Fibroblast of lung (primary cell): ENCODE measurements at regions not wholly inside any gene's neighbourhood (a gene's known extent, or its start where the extent isn't known, plus 50 kb on each side); places are given as distances from the start of the nearest gene placed in this dataset.

ENCODE experiments used
- DNase-seq, 2 donors: peaks; one replicate each; pipeline versions ENCODE4 v3.0.0 to v3.0.0-alpha.2; 2010; ENCODE audit warnings: low read depth in 2 of 2
- H2AFZ ChIP-seq: 2 replicates; pipeline ENCODE4 v1.5.1; 2012; ENCODE audit warnings: low read length, control low read depth, inconsistent platforms
- H3K27ac ChIP-seq: 2 replicates; pipeline ENCODE4 v1.5.1; 2011; ENCODE audit warnings: low read length, control low read depth; ENCODE audit not compliant: insufficient read depth
- H3K27me3 ChIP-seq: 2 replicates; pipeline ENCODE4 v1.5.1; 2011; ENCODE audit warnings: mild to moderate bottlenecking, low read length; ENCODE audit not compliant: control insufficient read depth, insufficient read depth
- H3K36me3 ChIP-seq: 2 replicates; pipeline ENCODE4 v1.5.1; 2011; ENCODE audit warnings: low read length; ENCODE audit not compliant: control insufficient read depth, insufficient read depth
- H3K4me1 ChIP-seq: 2 replicates; pipeline ENCODE4 v1.5.1; 2011; ENCODE audit warnings: low read length; ENCODE audit not compliant: control insufficient read depth, insufficient read depth; ENCODE audit errors: extremely low read depth
- H3K4me2 ChIP-seq: 2 replicates; pipeline ENCODE4 v1.5.1; 2011; ENCODE audit warnings: low read length, control low read depth; ENCODE audit not compliant: insufficient read depth; ENCODE audit errors: extremely low read depth
- H3K4me3 ChIP-seq, 4 experiments: fragments of 200-600 bp in 1 of 4; sonication (generic) in 1 of 4; replicated peaks in 1 of 4; 2 replicates each; pipeline ENCODE4 v1.5.1; 2011 to 2016; ENCODE audit warnings: low read length in 4 of 4, low read depth in 3 of 4, mild to moderate bottlenecking in 3 of 4, control low read depth in 2 of 4, inconsistent platforms in 1 of 4, mixed read lengths in 1 of 4; ENCODE audit not compliant: insufficient read depth in 1 of 4; ENCODE audit errors: control extremely low read depth in 1 of 4
- H3K79me2 ChIP-seq: 2 replicates; pipeline ENCODE4 v1.5.1; 2012; ENCODE audit warnings: mild to moderate bottlenecking, low read length, inconsistent platforms; ENCODE audit not compliant: control insufficient read depth, insufficient read depth
- H3K9ac ChIP-seq: 2 replicates; pipeline ENCODE4 v1.5.1; 2011; ENCODE audit warnings: mild to moderate bottlenecking, low read length, control low read depth; ENCODE audit not compliant: insufficient read depth
- H3K9me3 ChIP-seq: 2 replicates; pipeline ENCODE4 v1.5.1; 2012; ENCODE audit warnings: low read depth, low read length; ENCODE audit not compliant: control insufficient read depth, insufficient read depth
- H4K20me1 ChIP-seq: 2 replicates; pipeline ENCODE4 v1.5.1; 2011; ENCODE audit warnings: low read length; ENCODE audit not compliant: control insufficient read depth, insufficient read depth; ENCODE audit errors: extremely low read depth
- EZH2 ChIP-seq: IDR thresholded peaks from 2 replicates; pipeline ENCODE4 v1.5.1; 2012; ENCODE audit warnings: low read length, control low read depth, mild to moderate bottlenecking; ENCODE audit errors: missing control alignments
- TF ChIP-seq, protein P1 (sequence below), 2 donors: IDR thresholded peaks in 1 of 2; conservative IDR thresholded peaks in 1 of 2; 1 replicate in 1 of 2; 2 replicates in 1 of 2; pipeline ENCODE4 v1.5.1; 2011 to 2012; ENCODE audit warnings: low read length in 2 of 2, control low read depth in 1 of 2, inconsistent platforms in 1 of 2, low read depth in 1 of 2, mild to moderate bottlenecking in 1 of 2

DNA sequence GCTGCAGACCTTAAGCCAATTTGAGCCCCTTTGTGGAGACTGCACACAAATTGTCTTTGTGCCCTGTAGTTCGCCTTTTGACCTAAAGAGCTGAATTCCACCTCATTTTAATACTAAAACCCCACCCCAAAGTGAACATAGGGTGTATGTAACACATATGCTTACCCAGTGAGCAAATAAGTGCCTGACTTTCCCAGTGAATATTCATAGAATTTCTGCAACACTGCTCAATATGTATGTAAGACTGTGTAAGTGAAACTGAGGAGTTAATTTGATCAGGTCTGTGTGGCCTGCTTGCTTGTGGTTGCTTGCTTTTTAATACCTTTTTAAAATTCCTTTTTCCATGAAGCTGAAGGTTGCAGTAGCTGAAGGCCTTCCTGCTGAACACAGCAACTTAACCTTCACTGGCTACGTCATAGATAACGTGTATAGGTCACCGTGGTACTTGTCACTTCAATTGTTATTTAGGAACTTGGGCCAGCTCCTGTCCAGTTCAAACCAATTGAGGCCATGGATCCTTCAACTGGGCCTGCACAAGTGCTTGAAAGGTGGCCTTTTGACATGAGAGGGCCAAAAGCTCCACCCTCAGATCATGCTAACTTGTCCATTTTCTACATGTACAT is 131.7 kb upstream of the BTBD3 start:
- no peak overlapping the region for H2AFZ ChIP-seq
- no peak overlapping the region for H3K9ac ChIP-seq
- H3K4me1 ChIP-seq: no peaks in the 10 kb centered on the region
- no peak overlapping the region for H3K27ac ChIP-seq
- no peaks in the 10 kb centered on the region for H3K79me2 ChIP-seq
- H3K36me3 ChIP-seq: no peaks in the 10 kb centered on the region
- H4K20me1 ChIP-seq: no peaks in the 10 kb centered on the region
- no peak for TF ChIP-seq EZH2
- TF ChIP-seq, protein P1, sequence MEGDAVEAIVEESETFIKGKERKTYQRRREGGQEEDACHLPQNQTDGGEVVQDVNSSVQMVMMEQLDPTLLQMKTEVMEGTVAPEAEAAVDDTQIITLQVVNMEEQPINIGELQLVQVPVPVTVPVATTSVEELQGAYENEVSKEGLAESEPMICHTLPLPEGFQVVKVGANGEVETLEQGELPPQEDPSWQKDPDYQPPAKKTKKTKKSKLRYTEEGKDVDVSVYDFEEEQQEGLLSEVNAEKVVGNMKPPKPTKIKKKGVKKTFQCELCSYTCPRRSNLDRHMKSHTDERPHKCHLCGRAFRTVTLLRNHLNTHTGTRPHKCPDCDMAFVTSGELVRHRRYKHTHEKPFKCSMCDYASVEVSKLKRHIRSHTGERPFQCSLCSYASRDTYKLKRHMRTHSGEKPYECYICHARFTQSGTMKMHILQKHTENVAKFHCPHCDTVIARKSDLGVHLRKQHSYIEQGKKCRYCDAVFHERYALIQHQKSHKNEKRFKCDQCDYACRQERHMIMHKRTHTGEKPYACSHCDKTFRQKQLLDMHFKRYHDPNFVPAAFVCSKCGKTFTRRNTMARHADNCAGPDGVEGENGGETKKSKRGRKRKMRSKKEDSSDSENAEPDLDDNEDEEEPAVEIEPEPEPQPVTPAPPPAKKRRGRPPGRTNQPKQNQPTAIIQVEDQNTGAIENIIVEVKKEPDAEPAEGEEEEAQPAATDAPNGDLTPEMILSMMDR (conservative IDR thresholded peaks at IDR 0.05 in 1 of 2, IDR thresholded peaks at IDR 0.05 in 1 of 2; ENCODE audit: low read depth in 1 of 2, low read length in 2 of 2): no peak
- no peak for DNase-seq
- no peaks in the 10 kb centered on the region for H3K27me3 ChIP-seq
- no peak overlapping the region for H3K4me3 ChIP-seq
- no peaks in the 10 kb centered on the region for H3K9me3 ChIP-seq
- no peak overlapping the region for H3K4me2 ChIP-seq

GRCh38 chr20:11790046-11790445 is 127.6 kb upstream of the BTBD3 start:
- no peaks in the 10 kb centered on the region for H3K9me3 ChIP-seq
- no peaks in the 10 kb centered on the region for H3K79me2 ChIP-seq
- H3K36me3 ChIP-seq: no peaks in the 10 kb centered on the region
- TF ChIP-seq, protein P1 (conservative IDR thresholded peaks at IDR 0.05 in 1 of 2, IDR thresholded peaks at IDR 0.05 in 1 of 2; ENCODE audit: low read depth in 1 of 2, low read length in 2 of 2): no peak
- TF ChIP-seq EZH2: no peak
- H3K9ac ChIP-seq: no peak overlapping the region
- H3K4me1 ChIP-seq: no peaks in the 10 kb centered on the region
- no peak overlapping the region for H3K4me3 ChIP-seq
- H3K27ac ChIP-seq: no peak overlapping the region
- H3K4me2 ChIP-seq: no peak overlapping the region
- H4K20me1 ChIP-seq: no peaks in the 10 kb centered on the region
- H2AFZ ChIP-seq: no peak overlapping the region
- no peak for DNase-seq
- H3K27me3 ChIP-seq: no peaks in the 10 kb centered on the region

- Histone ChIP-seq H3K27me3 (no peaks in the 10 kb centered on the region), H3K4me2 (no peak overlapping the region), H3K79me2 (no peaks in the 10 kb centered on the region), H3K4me3 (no peak overlapping the region), H3K36me3 (no peaks in the 10 kb centered on the region), H4K20me1 (no peaks in the 10 kb centered on the region), H3K4me1 (no peaks in the 10 kb centered on the region), H3K9me3 (no peaks in the 10 kb centered on the region), H3K9ac (no peak overlapping the region), H2AFZ (no peak overlapping the region), H3K27ac (no peak overlapping the region)
- TF ChIP-seq EZH2: no peak
- TF ChIP-seq, protein P1 (conservative IDR thresholded peaks at IDR 0.05 in 1 of 2, IDR thresholded peaks at IDR 0.05 in 1 of 2; ENCODE audit: low read depth in 1 of 2, low read length in 2 of 2): no peak
- no peak for DNase-seq
These were observed 126.4 kb upstream of the BTBD3 start for GRCh38 chr20:11791316-11791715.
